Astrocyte (in vitro differentiated cells and primary cell): ENCODE measurements at regions not wholly inside any gene's neighbourhood (a gene's known extent, or its start where the extent isn't known, plus 50 kb on each side); places are given as distances from the start of the nearest gene placed in this dataset.

Experiments
- EZH2 ChIP-seq: IDR thresholded peaks from 2 replicates; pipeline ENCODE4 v1.6.1; 2012; ENCODE audit warnings: mild to moderate bottlenecking, low read length, inconsistent platforms; ENCODE audit not compliant: insufficient read depth
- TF ChIP-seq, protein P1 (sequence below): IDR thresholded peaks from 2 replicates; pipeline ENCODE4 v1.5.1; 2011; ENCODE audit warnings: low read depth, mild to moderate bottlenecking, inconsistent platforms, low read length, moderate library complexity; ENCODE audit not compliant: insufficient read depth

GRCh38 chr2:77579076-77579769 lies 57.0 kb upstream of the LRRTM4 start:
- TF ChIP-seq, protein P1, sequence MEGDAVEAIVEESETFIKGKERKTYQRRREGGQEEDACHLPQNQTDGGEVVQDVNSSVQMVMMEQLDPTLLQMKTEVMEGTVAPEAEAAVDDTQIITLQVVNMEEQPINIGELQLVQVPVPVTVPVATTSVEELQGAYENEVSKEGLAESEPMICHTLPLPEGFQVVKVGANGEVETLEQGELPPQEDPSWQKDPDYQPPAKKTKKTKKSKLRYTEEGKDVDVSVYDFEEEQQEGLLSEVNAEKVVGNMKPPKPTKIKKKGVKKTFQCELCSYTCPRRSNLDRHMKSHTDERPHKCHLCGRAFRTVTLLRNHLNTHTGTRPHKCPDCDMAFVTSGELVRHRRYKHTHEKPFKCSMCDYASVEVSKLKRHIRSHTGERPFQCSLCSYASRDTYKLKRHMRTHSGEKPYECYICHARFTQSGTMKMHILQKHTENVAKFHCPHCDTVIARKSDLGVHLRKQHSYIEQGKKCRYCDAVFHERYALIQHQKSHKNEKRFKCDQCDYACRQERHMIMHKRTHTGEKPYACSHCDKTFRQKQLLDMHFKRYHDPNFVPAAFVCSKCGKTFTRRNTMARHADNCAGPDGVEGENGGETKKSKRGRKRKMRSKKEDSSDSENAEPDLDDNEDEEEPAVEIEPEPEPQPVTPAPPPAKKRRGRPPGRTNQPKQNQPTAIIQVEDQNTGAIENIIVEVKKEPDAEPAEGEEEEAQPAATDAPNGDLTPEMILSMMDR = no peak
- no peak for TF ChIP-seq EZH2
